Colonic mucosa (tissue), 4 donors: ENCODE measurements at regions not wholly inside any gene's neighbourhood (a gene's known extent, or its start where the extent isn't known, plus 50 kb on each side); places are given as distances from the start of the nearest gene placed in this dataset.

Experiments
- DNase-seq: peaks from one replicate; pipeline ENCODE4 v3.0.0-alpha.2; 2020
- H3K27ac ChIP-seq: fragments of 200-600 bp; one replicate; pipeline ENCODE4 v1.8.0; 2021
- H3K27me3 ChIP-seq: fragments of 200-600 bp; one replicate; pipeline ENCODE4 v1.8.0; 2021
- H3K36me3 ChIP-seq: fragments of 200-600 bp; one replicate; pipeline ENCODE4 v1.8.0; 2021
- H3K4me1 ChIP-seq: fragments of 200-600 bp; one replicate; pipeline ENCODE4 v1.8.0; 2021; ENCODE audit warnings: mild to moderate bottlenecking
- H3K4me3 ChIP-seq: fragments of 200-600 bp; one replicate; pipeline ENCODE4 v1.8.0; 2021
- H3K9ac ChIP-seq, 2 donors: one replicate each; pipeline ENCODE4 v1.7.0; 2013; ENCODE audit warnings: control low read depth in 2 of 2, low read depth in 2 of 2, low read length in 2 of 2
- H3K9me3 ChIP-seq: fragments of 200-600 bp; one replicate; pipeline ENCODE4 v1.8.0; 2021
- CTCF ChIP-seq: fragments of 200-600 bp; IDR thresholded peaks from one replicate; pipeline ENCODE4 v1.8.0; 2022; ENCODE audit warnings: antibody characterized with exemption, mild to moderate bottlenecking
- intact Hi-C: fragments of 100-400 bp; cut with DNase I; formaldehyde crosslinking; loops from one replicate; pipeline ENCODE4 v1.14.1; 2022
- donor health status: healthy.
- donor health status: DM: no; HTN: no; CAD: no.
- donor health status: DM: no; HTN: no; CAD: no.

- Histone ChIP-seq H3K27me3 (no peaks in the 10 kb centered on the region), H3K27ac (no peak overlapping the region), H3K36me3 (no peaks in the 10 kb centered on the region), H3K9me3 (no peaks in the 10 kb centered on the region), H3K4me3 (no peak overlapping the region), H3K4me1 (no peaks in the 10 kb centered on the region), H3K9ac (no peak overlapping the region)
- intact Hi-C loops: no loop called here
- no peak for TF ChIP-seq CTCF
- no peak for DNase-seq
Measured at GRCh38 chr4:43089730-43090129, 197.2 kb downstream of the GRXCR1 start.

GRCh38 chr4:43103048-43103447 lies 210.5 kb downstream of the GRXCR1 start:
- Histone ChIP-seq H3K9ac (no peak overlapping the region), H3K4me3 (no peak overlapping the region), H3K27me3 (no peaks in the 10 kb centered on the region), H3K9me3 (no peaks in the 10 kb centered on the region), H3K36me3 (no peaks in the 10 kb centered on the region), H3K27ac (no peak overlapping the region), H3K4me1 (no peaks in the 10 kb centered on the region)
- TF ChIP-seq CTCF: no peak
- intact Hi-C loops: no loop called here
- no peak for DNase-seq

GRCh38 chr4:43112139-43112538 lies 219.6 kb downstream of the GRXCR1 start:
- TF ChIP-seq CTCF: no peak
- Histone ChIP-seq H3K27ac (no peak overlapping the region), H3K9ac (no peak overlapping the region), H3K4me1 (no peaks in the 10 kb centered on the region), H3K36me3 (no peaks in the 10 kb centered on the region), H3K9me3 (no peaks in the 10 kb centered on the region), H3K27me3 (no peaks in the 10 kb centered on the region), H3K4me3 (no peak overlapping the region)
- intact Hi-C loops: no loop called here
- no peak for DNase-seq

- H3K36me3 ChIP-seq: no peaks in the 10 kb centered on the region
- intact Hi-C loops: no loop called here
- H3K4me1 ChIP-seq: no peaks in the 10 kb centered on the region
- TF ChIP-seq CTCF: no peak
- H3K9me3 ChIP-seq: no peaks in the 10 kb centered on the region
- H3K27me3 ChIP-seq: no peaks in the 10 kb centered on the region
- H3K27ac ChIP-seq: no peak overlapping the region
- no peak overlapping the region for H3K9ac ChIP-seq
- no peak overlapping the region for H3K4me3 ChIP-seq
- no peak for DNase-seq
Measured at GRCh38 chr4:43113196-43113595, 220.7 kb downstream of the GRXCR1 start.

- Histone ChIP-seq H3K27me3 (no peaks in the 10 kb centered on the region), H3K27ac (no peak overlapping the region), H3K9ac (no peak overlapping the region), H3K4me1 (no peaks in the 10 kb centered on the region), H3K36me3 (no peaks in the 10 kb centered on the region), H3K4me3 (no peak overlapping the region), H3K9me3 (no peaks in the 10 kb centered on the region)
- no peak for TF ChIP-seq CTCF
- intact Hi-C loops: no loop called here
- no peak for DNase-seq
Measured at GRCh38 chr4:43126595-43126994, 234.1 kb downstream of the GRXCR1 start.
